Panc1 (cell line): ENCODE measurements at regions not wholly inside any gene's neighbourhood (a gene's known extent, or its start where the extent isn't known, plus 50 kb on each side); places are given as distances from the start of the nearest gene placed in this dataset.
"Not testable (repeated sequence)": the region's sequence is repeated elsewhere in the genome, so short reads cannot be mapped to it uniquely, and the experiment has no call there.

ENCODE experiments used
- ATAC-seq: fragments of 200-7000 bp; cut with Tn5 transposase; 2 replicates; pipeline ENCODE4 v1.9.1; 2020; ENCODE audit warnings: mild to moderate bottlenecking, moderate library complexity
- BruUV-seq: library from RNA; stranded (reverse); fragments of 400-500 nt; replicated peaks from 2 replicates; lab custom pipeline; 2021; lab: Mats Ljungman, UMichigan
- CTCF ChIA-PET: fragments of 300-600 bp; sonication (Branson Sonifier 250); formaldehyde crosslinking; loops from one replicate; lab custom pipeline; 2022; ENCODE audit warnings: antibody characterized with exemption; lab: Charles Lee
- POLR2A ChIA-PET: fragments of 300-600 bp; sonication (Branson Sonifier 250); formaldehyde crosslinking; loops from one replicate; lab custom pipeline; 2022; ENCODE audit warnings: antibody characterized with exemption; lab: Charles Lee
- DNase-seq: peaks from one replicate; pipeline ENCODE4 v3.0.0-alpha.2; 2010; ENCODE audit warnings: low read depth, low spot score
- H3K27ac ChIP-seq: 2 replicates; pipeline ENCODE4 v1.5.1; 2011; ENCODE audit warnings: mild to moderate bottlenecking, low read length, inconsistent platforms
- H3K27me3 ChIP-seq: fragments of 200-500 bp; sonication (Bioruptor generic); 2 replicates; pipeline ENCODE4 v1.6.0; 2014; ENCODE audit warnings: low read length, inconsistent platforms; ENCODE audit not compliant: control insufficient read depth, insufficient read depth
- H3K36me3 ChIP-seq: fragments of 200-500 bp; sonication (Bioruptor generic); 2 replicates; pipeline ENCODE4 v1.5.1; 2014; ENCODE audit warnings: inconsistent platforms, mild to moderate bottlenecking, low read length, moderate library complexity; ENCODE audit not compliant: control insufficient read depth, insufficient read depth
- H3K4me1 ChIP-seq: 2 replicates; pipeline ENCODE4 v1.5.1; 2011; ENCODE audit warnings: inconsistent platforms, mild to moderate bottlenecking, low read length, moderate library complexity; ENCODE audit not compliant: control insufficient read depth, insufficient read depth
- H3K4me3 ChIP-seq, 2 experiments: 2 replicates each; pipeline ENCODE4 v1.5.1; 2011 to 2012; ENCODE audit warnings: low read depth in 2 of 2, low read length in 2 of 2, mild to moderate bottlenecking in 2 of 2, inconsistent platforms in 1 of 2, moderate library complexity in 1 of 2
- H3K9me3 ChIP-seq: fragments of 200-500 bp; sonication (Bioruptor generic); 2 replicates; pipeline ENCODE4 v1.5.1; 2014; ENCODE audit warnings: low read depth, mild to moderate bottlenecking, inconsistent platforms, low read length, moderate library complexity; ENCODE audit not compliant: control insufficient read depth, insufficient read depth
- POLR2AphosphoS5 ChIP-seq: IDR thresholded peaks from 2 replicates; pipeline ENCODE4 v1.6.1; 2012; ENCODE audit warnings: mild to moderate bottlenecking, low read depth, low read length, moderate library complexity
- SIN3A ChIP-seq: IDR thresholded peaks from 2 replicates; pipeline ENCODE4 v1.6.1; 2012; ENCODE audit warnings: low read depth, mild to moderate bottlenecking, low read length, moderate library complexity, borderline replicate concordance; ENCODE audit not compliant: insufficient read depth
- TCF7L2 ChIP-seq: IDR thresholded peaks from 2 replicates; pipeline ENCODE4 v1.6.1; 2011; ENCODE audit warnings: mild to moderate bottlenecking, low read depth, low read length, inconsistent platforms
- in situ Hi-C: cut with HindIII; loops from 2 replicates; pipeline ENCODE4 v1.10.0; 2016; ENCODE audit warnings: low sequenced_read_pairs, low pct_unique_long_range_greater_than_20kb
- intact Hi-C: fragments of 100-400 bp; cut with micrococcal nuclease; formaldehyde crosslinking; loops from one replicate; pipeline ENCODE4 v1.10.0; 2022; ENCODE audit not compliant: unreplicated experiment
- TF ChIP-seq, protein P1 (sequence below): fragments of 450-650 bp; IDR thresholded peaks from 2 replicates; pipeline ENCODE4 v1.5.1; 2017; ENCODE audit warnings: mild to moderate bottlenecking
- TF ChIP-seq, protein P2 (sequence below), 2 experiments: IDR thresholded peaks; 2 replicates each; pipeline ENCODE4 v1.6.1; 2011 to 2012; ENCODE audit warnings: low read depth in 2 of 2, control low read depth in 1 of 2, low read length in 1 of 2, mild to moderate bottlenecking in 1 of 2, moderate library complexity in 1 of 2; ENCODE audit not compliant: insufficient read depth in 1 of 2

DNA sequence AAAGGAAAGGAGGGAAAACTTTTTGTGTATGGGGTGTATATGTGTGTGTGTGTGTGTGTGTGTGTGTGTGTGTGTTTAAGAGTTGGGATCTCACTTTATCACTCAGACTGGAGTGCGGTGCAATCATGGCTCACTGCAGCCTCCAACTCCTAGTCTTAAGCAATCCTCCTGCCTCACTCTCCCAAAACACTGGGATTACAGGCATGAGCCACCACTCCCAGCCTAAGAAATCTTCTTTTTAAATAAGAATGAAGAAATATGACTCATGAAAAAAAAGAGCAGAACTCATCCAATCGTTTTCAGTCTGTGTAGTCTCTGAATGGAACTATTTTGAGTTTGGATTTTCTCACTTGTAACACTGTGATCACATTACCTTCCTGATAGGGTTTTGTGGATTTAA is 601.5 kb downstream of the ACTL7B start:
- ATAC-seq = no peak
- no peaks in the 10 kb centered on the region for H3K9me3 ChIP-seq
- no peak overlapping the region for H3K27ac ChIP-seq
- TF ChIP-seq SIN3A (no peak), POLR2AphosphoS5 (no peak), TCF7L2 (no peak)
- TF ChIP-seq, protein P1, sequence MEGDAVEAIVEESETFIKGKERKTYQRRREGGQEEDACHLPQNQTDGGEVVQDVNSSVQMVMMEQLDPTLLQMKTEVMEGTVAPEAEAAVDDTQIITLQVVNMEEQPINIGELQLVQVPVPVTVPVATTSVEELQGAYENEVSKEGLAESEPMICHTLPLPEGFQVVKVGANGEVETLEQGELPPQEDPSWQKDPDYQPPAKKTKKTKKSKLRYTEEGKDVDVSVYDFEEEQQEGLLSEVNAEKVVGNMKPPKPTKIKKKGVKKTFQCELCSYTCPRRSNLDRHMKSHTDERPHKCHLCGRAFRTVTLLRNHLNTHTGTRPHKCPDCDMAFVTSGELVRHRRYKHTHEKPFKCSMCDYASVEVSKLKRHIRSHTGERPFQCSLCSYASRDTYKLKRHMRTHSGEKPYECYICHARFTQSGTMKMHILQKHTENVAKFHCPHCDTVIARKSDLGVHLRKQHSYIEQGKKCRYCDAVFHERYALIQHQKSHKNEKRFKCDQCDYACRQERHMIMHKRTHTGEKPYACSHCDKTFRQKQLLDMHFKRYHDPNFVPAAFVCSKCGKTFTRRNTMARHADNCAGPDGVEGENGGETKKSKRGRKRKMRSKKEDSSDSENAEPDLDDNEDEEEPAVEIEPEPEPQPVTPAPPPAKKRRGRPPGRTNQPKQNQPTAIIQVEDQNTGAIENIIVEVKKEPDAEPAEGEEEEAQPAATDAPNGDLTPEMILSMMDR = no peak
- TF ChIP-seq, protein P2, sequence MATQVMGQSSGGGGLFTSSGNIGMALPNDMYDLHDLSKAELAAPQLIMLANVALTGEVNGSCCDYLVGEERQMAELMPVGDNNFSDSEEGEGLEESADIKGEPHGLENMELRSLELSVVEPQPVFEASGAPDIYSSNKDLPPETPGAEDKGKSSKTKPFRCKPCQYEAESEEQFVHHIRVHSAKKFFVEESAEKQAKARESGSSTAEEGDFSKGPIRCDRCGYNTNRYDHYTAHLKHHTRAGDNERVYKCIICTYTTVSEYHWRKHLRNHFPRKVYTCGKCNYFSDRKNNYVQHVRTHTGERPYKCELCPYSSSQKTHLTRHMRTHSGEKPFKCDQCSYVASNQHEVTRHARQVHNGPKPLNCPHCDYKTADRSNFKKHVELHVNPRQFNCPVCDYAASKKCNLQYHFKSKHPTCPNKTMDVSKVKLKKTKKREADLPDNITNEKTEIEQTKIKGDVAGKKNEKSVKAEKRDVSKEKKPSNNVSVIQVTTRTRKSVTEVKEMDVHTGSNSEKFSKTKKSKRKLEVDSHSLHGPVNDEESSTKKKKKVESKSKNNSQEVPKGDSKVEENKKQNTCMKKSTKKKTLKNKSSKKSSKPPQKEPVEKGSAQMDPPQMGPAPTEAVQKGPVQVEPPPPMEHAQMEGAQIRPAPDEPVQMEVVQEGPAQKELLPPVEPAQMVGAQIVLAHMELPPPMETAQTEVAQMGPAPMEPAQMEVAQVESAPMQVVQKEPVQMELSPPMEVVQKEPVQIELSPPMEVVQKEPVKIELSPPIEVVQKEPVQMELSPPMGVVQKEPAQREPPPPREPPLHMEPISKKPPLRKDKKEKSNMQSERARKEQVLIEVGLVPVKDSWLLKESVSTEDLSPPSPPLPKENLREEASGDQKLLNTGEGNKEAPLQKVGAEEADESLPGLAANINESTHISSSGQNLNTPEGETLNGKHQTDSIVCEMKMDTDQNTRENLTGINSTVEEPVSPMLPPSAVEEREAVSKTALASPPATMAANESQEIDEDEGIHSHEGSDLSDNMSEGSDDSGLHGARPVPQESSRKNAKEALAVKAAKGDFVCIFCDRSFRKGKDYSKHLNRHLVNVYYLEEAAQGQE (IDR thresholded peaks at IDR 0.05; ENCODE audit: insufficient read depth in 1 of 2, low read depth in 2 of 2, low read length in 1 of 2) = no peak
- H3K27me3 ChIP-seq = no peaks in the 10 kb centered on the region
- ChIA-PET CTCF (no interaction called here), POLR2A (no interaction called here)
- intact Hi-C loops (no loop called here), in situ Hi-C loops (no loop called here)
- no peaks in the 10 kb centered on the region for H3K36me3 ChIP-seq
- no peak overlapping the region for H3K4me3 ChIP-seq
- no TSS peak for BruUV-seq
- DNase-seq = no peak
- no peaks in the 10 kb centered on the region for H3K4me1 ChIP-seq

DNA sequence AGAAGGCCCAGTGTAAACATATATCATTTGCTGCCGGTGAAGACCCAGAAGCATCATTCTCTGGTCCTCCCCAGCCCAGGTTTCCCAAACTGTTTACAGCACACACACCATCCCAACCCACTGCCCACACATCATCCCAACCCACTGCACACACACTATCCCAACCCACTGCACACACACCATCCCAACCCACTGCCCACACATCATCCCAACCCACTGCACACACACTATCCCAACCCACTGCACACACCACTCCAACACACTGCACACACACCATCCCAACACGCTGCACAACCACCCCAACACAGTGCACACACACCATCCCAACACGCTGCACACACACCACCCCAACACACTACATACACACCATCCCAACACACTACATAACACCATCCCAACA is 608.4 kb downstream of the ACTL7B start:
- DNase-seq, BruUV-seq, H3K9me3 ChIP-seq, H3K36me3 ChIP-seq, H3K4me3 ChIP-seq, ATAC-seq, intact Hi-C loops, CTCF ChIA-PET, H3K27me3 ChIP-seq, H3K27ac ChIP-seq, in situ Hi-C loops, H3K4me1 ChIP-seq, POLR2A ChIA-PET: not testable (repeated sequence)

DNA sequence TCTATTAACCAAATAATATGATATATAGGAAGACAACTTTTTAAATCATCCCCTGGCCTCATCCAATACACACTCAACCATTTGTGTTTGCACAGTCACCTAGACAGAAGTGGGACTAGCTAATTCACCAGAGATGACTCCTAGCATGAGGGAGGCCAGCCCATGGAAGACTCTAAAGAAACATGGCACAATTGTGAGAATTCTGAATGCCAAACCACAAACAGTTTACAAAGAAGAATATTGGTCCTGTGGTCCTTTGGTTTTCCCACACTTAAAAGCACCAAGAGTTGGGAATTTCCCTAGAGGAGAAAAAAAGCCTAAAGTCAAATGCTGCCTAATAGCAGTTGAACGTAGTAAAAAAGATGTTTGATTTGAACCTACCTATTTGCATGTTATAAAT is 609.9 kb downstream of the ACTL7B start:
- ATAC-seq = no peak

More for the DNA sequence above, 609.9 kb downstream of the ACTL7B start:
- intact Hi-C loops (no loop called here), in situ Hi-C loops (no loop called here)
- ChIA-PET POLR2A (no interaction called here), CTCF (no interaction called here)
- no TSS peak for BruUV-seq
- no peaks in the 10 kb centered on the region for H3K36me3 ChIP-seq
- no peaks in the 10 kb centered on the region for H3K27me3 ChIP-seq
- no peak for DNase-seq
- H3K4me3 ChIP-seq = no peak overlapping the region
- H3K27ac ChIP-seq = no peak overlapping the region
- no peaks in the 10 kb centered on the region for H3K4me1 ChIP-seq
- no peaks in the 10 kb centered on the region for H3K9me3 ChIP-seq
- TF ChIP-seq, protein P1 = no peak
- TF ChIP-seq SIN3A = no peak
- TF ChIP-seq TCF7L2 = no peak
- TF ChIP-seq, protein P2 (IDR thresholded peaks at IDR 0.05; ENCODE audit: insufficient read depth in 1 of 2, low read depth in 2 of 2, low read length in 1 of 2) = no peak
- TF ChIP-seq POLR2AphosphoS5 = no peak
